Stomach (tissue), 8 donors: ENCODE measurements at regions not wholly inside any gene's neighbourhood (a gene's known extent, or its start where the extent isn't known, plus 50 kb on each side); places are given as distances from the start of the nearest gene placed in this dataset.

ENCODE experiments used
- DNase-seq, 2 donors: peaks; one replicate each; pipeline versions ENCODE4 v3.0.0 to v3.0.0-alpha.2; 2013 to 2019
- H3K27ac ChIP-seq, 5 donors: fragments of 200-600 bp in 4 of 5; sonication (generic) in 4 of 5; one replicate each; pipeline ENCODE4 v1.5.1; 2013 to 2019; ENCODE audit warnings: mild to moderate bottlenecking in 1 of 5, moderate library complexity in 1 of 5
- H3K27me3 ChIP-seq, 3 donors: fragments of 200-600 bp; sonication (generic); one replicate each; pipeline ENCODE4 v1.5.1; 2017 to 2019; ENCODE audit warnings: mixed run types in 1 of 3
- H3K36me3 ChIP-seq, 4 donors: fragments of 200-600 bp; sonication (generic); 1 replicate in 3 of 4; 2 replicates in 1 of 4; pipeline ENCODE4 v1.5.1; 2016 to 2019
- H3K4me1 ChIP-seq, 4 donors: fragments of 200-600 bp; sonication (generic); one replicate each; pipeline ENCODE4 v1.5.1; 2016 to 2019
- H3K4me3 ChIP-seq, 4 donors: fragments of 200-600 bp; sonication (generic) in 3 of 4; one replicate each; pipeline ENCODE4 v1.5.1; 2016 to 2019; ENCODE audit warnings: mild to moderate bottlenecking in 1 of 4
- H3K9me3 ChIP-seq, 4 donors: fragments of 200-600 bp; sonication (generic); one replicate each; pipeline ENCODE4 v1.5.1; 2016 to 2019
- CTCF ChIP-seq, 7 experiments: fragments of 450-650 bp in 4 of 7; fragments of 200-600 bp in 3 of 7; sonication (generic) in 3 of 7; IDR thresholded peaks; one replicate each; pipeline ENCODE4 v1.5.1; 2016 to 2019; ENCODE audit warnings: antibody characterized with exemption in 7 of 7, control low read depth in 2 of 7, mild to moderate bottlenecking in 1 of 7
- EP300 ChIP-seq: sonication (generic); formaldehyde crosslinking; IDR thresholded peaks from one replicate; pipeline ENCODE4 v1.6.1; 2017; ENCODE audit warnings: antibody characterized with exemption
- POLR2A ChIP-seq, 4 donors: fragments of 450-650 bp; IDR thresholded peaks; one replicate each; pipeline ENCODE4 v1.6.1; 2016; ENCODE audit warnings: antibody characterized with exemption in 4 of 4, control low read depth in 2 of 4, mild to moderate bottlenecking in 1 of 4, moderate library complexity in 1 of 4
- POLR2AphosphoS5 ChIP-seq, 3 donors: sonication (generic); formaldehyde crosslinking; IDR thresholded peaks; one replicate each; pipeline ENCODE4 v1.6.1; 2016; ENCODE audit warnings: antibody characterized with exemption in 3 of 3
- WGBS, 5 donors: extraction: QIAGEN DNeasy Blood & Tissue Kit in 3 of 5; methylation state at CpG; one replicate each; pipeline versions ENCODE4 v1.1.5 to v1.1.7; 2013 to 2018; 5-methylcytosine and 5-hydroxymethylcytosine counted together
- intact Hi-C: fragments of 100-400 bp; cut with DNase I; formaldehyde crosslinking; loops from one replicate; pipeline ENCODE4 v1.15.1; 2023; ENCODE audit warnings: low total_unique reads
- donor health status: healthy with polysubstance abuse.
- donor health status: Bipolar disorder and iron deficiency.
- donor health status: healthy.

- H3K27ac ChIP-seq = no peak overlapping the region
- H3K4me3 ChIP-seq = no peak overlapping the region
- H3K4me1 ChIP-seq = no peaks in the 10 kb centered on the region
- H3K36me3 ChIP-seq = no peaks in the 10 kb centered on the region
- peaks cover 0 to 13% (median 4%) of the 10 kb centered on the region in 4 donors for H3K9me3 ChIP-seq
- 57 to 75% (median 71%) methylated on average over 4 of the region's 4 CpGs for WGBS, 5 donors
- intact Hi-C loops = no loop called here
- no peak for TF ChIP-seq CTCF (IDR thresholded peaks at IDR 0.05)
- no peak for TF ChIP-seq POLR2AphosphoS5 (IDR thresholded peaks at IDR 0.05)
- no peak for TF ChIP-seq EP300
- no peak for TF ChIP-seq POLR2A (IDR thresholded peaks at IDR 0.05)
- no peaks in the 10 kb centered on the region for H3K27me3 ChIP-seq
- no peak for DNase-seq
Observed at GRCh38 chr11:98703779-98704556, 316.8 kb upstream of the CNTN5 start.

GRCh38 chr11:98710026-98710425, 310.7 kb upstream of the CNTN5 start:
- Histone ChIP-seq H3K36me3 (no peaks in the 10 kb centered on the region), H3K27me3 (no peaks in the 10 kb centered on the region), H3K9me3 (peaks cover 0 to 22% (median 11%) of the 10 kb centered on the region in 4 donors), H3K27ac (no peak overlapping the region), H3K4me1 (no peaks in the 10 kb centered on the region), H3K4me3 (no peak overlapping the region)
- no peak for TF ChIP-seq POLR2A (IDR thresholded peaks at IDR 0.05)
- no peak for TF ChIP-seq POLR2AphosphoS5 (IDR thresholded peaks at IDR 0.05)
- TF ChIP-seq CTCF (IDR thresholded peaks at IDR 0.05) = no peak
- no peak for TF ChIP-seq EP300
- no peak for DNase-seq
- intact Hi-C loops = no loop called here

DNA sequence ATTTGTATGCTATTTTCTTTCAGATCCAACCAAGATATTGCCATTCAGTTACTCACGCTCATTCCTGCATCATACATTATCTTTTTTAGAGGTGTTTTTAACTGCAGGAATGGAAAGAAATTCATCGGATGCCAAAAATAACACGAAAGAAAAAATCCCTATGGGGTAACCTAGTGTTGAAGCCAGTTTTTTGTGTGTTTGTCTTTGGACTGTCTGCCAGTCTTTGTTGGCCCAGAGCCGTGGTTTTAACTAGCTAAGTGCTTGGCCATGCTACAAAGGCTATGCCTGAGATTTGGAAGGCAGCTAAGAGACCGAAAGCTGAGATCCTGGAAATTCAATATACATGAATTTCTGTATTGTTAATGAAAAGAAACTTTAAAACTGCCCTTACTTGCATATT, 309.8 kb upstream of the CNTN5 start:
- H3K27me3 ChIP-seq = no peaks in the 10 kb centered on the region
- TF ChIP-seq POLR2AphosphoS5 (IDR thresholded peaks at IDR 0.05) (no peak), EP300 (no peak)
- no peak overlapping the region for H3K27ac ChIP-seq
- no peaks in the 10 kb centered on the region for H3K4me1 ChIP-seq
- H3K36me3 ChIP-seq = no peaks in the 10 kb centered on the region
- peaks cover 0 to 22% (median 11%) of the 10 kb centered on the region in 4 donors for H3K9me3 ChIP-seq
- intact Hi-C loops = no loop called here
- H3K4me3 ChIP-seq = no peak overlapping the region
- DNase-seq = peak in 1 of 2 donors; percentile 6
- 62 to 69% (median 65%) methylated on average over 5 of the region's 5 CpGs for WGBS, 5 donors

DNA sequence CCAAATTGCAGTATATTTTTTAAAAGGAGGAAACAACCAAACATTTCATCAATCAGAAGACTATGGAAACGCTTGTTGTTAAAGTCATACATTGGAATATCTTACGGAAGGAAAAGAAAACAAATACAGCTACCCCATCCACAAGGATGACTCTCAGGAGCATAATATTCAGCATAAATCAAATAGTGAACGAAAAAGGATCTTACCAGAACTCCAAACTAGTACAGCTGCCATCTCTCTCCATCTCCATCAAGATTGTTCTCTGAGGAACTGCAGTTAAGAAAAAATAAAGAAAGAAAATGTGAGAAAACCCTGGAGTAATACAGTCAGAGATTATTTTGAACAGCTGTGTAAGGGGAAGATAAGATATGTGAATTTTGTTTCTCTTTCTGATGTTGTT, 299.8 kb upstream of the CNTN5 start:
- peaks cover 0 to 21% (median 5%) of the 10 kb centered on the region in 4 donors for H3K9me3 ChIP-seq
- WGBS, 5 donors = 61 to 79% (median 66%) methylated on average over 3 of the region's 3 CpGs

More for the DNA sequence above, 299.8 kb upstream of the CNTN5 start:
- Histone ChIP-seq H3K4me3 (no peak overlapping the region), H3K27me3 (no peaks in the 10 kb centered on the region), H3K27ac (no peak overlapping the region), H3K36me3 (no peaks in the 10 kb centered on the region), H3K4me1 (no peaks in the 10 kb centered on the region)
- DNase-seq = no peak
- no peak for TF ChIP-seq POLR2A (IDR thresholded peaks at IDR 0.05)
- TF ChIP-seq EP300 = no peak
- no peak for TF ChIP-seq CTCF (IDR thresholded peaks at IDR 0.05)
- no peak for TF ChIP-seq POLR2AphosphoS5 (IDR thresholded peaks at IDR 0.05)
- intact Hi-C loops = no loop called here
